Activated naive CD8-positive, alpha-beta T cell treated with anti-CD3 and anti-CD28 coated beads, Interleukin-2, amount 10 ng/mL, durations not matched to agents 7 days and 5 days (primary cell): ENCODE measurements at regions not wholly inside any gene's neighbourhood (a gene's known extent, or its start where the extent isn't known, plus 50 kb on each side); places are given as distances from the start of the nearest gene placed in this dataset.
"Not testable (repeated sequence)": the region's sequence is repeated elsewhere in the genome, so short reads cannot be mapped to it uniquely, and the experiment has no call there.

Source experiments
- ATAC-seq: fragments of 150-1000 bp; cut with Tn5 transposase; one replicate; pipeline ENCODE4 v1.10.0; 2021; ENCODE audit warnings: low read depth, moderate library complexity
- POLR2A ChIA-PET: fragments of 350-600 bp; sonication (Branson Sonifier 250); formaldehyde crosslinking; loops from one replicate; lab custom pipeline; 2021; ENCODE audit warnings: antibody characterized with exemption; lab: Charles Lee
- DNase-seq: peaks from one replicate; pipeline ENCODE4 v3.0.0; 2021
- H3K27ac Mint-ChIP-seq: one replicate; pipeline ENCODE4 v1.8.0; 2022; ENCODE audit warnings: mild to moderate bottlenecking, mixed read lengths
- H3K27me3 Mint-ChIP-seq: one replicate; pipeline ENCODE4 v1.8.0; 2022; ENCODE audit warnings: mild to moderate bottlenecking, moderate library complexity, mixed read lengths
- H3K36me3 Mint-ChIP-seq: one replicate; pipeline ENCODE4 v1.8.0; 2021; ENCODE audit warnings: mild to moderate bottlenecking, mixed read lengths
- H3K4me1 Mint-ChIP-seq: one replicate; pipeline ENCODE4 v1.8.0; 2021; ENCODE audit warnings: mixed read lengths
- H3K4me3 Mint-ChIP-seq: one replicate; pipeline ENCODE4 v1.8.0; 2022; ENCODE audit warnings: mild to moderate bottlenecking, moderate library complexity, mixed read lengths
- H3K9me3 Mint-ChIP-seq: one replicate; pipeline ENCODE4 v1.8.0; 2021; ENCODE audit warnings: mixed read lengths

DNA sequence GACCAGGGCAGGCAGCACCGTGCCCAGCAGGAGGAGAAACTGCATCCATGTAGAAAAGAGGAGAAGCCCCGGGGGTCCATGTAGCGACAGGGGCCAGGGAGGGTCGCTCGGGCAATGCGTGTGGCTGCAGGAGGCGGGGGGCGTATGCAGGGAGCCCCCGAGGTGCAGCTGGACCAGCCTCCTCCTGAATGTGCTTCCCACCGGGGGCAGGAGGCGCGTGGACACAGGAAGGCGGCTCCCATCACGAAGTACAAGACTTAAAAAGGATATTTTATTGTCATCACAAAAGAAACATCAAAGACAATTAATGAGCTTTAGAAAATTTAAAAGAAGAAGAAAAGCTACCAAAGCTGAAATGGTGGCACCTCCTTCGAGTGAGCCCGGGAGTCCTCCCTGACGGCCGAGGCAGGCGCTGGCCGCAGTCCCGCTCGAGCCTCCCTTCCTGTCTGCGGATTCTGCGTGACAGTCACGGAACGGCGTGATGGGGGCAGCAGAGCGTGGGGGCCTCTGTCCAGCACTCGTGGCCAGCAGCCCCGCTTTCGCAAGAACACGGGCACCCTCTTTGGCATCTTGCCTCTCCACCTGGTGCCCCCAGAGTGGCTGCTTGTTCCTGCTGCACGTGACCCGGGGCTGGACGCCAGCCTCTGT, 238.0 kb downstream of the TMEM121 start:
- H3K9me3 Mint-ChIP-seq, H3K27ac Mint-ChIP-seq, H3K36me3 Mint-ChIP-seq, H3K4me1 Mint-ChIP-seq, H3K4me3 Mint-ChIP-seq, POLR2A ChIA-PET, ATAC-seq, H3K27me3 Mint-ChIP-seq: not testable (repeated sequence)
- DNase-seq, result peak; percentile 25

GRCh38 chr14:105765072-105765825, 238.9 kb downstream of the TMEM121 start:
- H3K9me3 Mint-ChIP-seq, POLR2A ChIA-PET, ATAC-seq, H3K27ac Mint-ChIP-seq, H3K4me3 Mint-ChIP-seq, H3K36me3 Mint-ChIP-seq, DNase-seq, H3K4me1 Mint-ChIP-seq, H3K27me3 Mint-ChIP-seq: not testable (repeated sequence)

GRCh38 chr14:105765893-105766614, 239.7 kb downstream of the TMEM121 start:
- Mint-ChIP-seq H3K4me1 (no peaks in the 10 kb centered on the region), H3K27ac (no peak overlapping the region), H3K9me3 (no peaks in the 10 kb centered on the region), H3K27me3 (no peaks in the 10 kb centered on the region), H3K4me3 (no peak overlapping the region), H3K36me3 (no peaks in the 10 kb centered on the region)
- ATAC-seq, result no peak
- POLR2A ChIA-PET, result no interaction called here
- DNase-seq, result no peak

DNA sequence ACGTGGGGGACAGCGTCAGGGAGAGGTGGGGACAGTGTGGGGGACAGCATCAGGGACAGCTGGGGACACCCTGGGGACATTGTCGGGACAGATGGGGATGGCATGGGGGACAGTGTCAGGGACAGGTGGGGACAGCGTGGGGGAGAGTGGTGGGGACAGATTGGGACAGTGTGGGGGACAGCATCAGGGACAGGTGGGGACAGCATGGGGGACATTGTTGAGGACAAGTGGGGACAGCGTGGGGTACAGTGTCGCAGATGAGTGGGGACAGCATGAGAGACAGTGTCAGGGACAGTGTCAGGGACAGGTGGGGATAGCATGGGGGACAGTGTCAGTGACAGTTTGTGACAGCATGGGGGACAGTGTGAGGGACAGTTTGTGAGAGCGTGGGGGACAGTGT, 240.9 kb downstream of the TMEM121 start:
- no peaks in the 10 kb centered on the region for H3K9me3 Mint-ChIP-seq
- H3K27me3 Mint-ChIP-seq, result no peaks in the 10 kb centered on the region
- H3K4me1 Mint-ChIP-seq, result no peaks in the 10 kb centered on the region
- POLR2A ChIA-PET, result no interaction called here
- H3K4me3 Mint-ChIP-seq, result no peak overlapping the region
- no peak for DNase-seq
- ATAC-seq, result no peak
- no peaks in the 10 kb centered on the region for H3K36me3 Mint-ChIP-seq
- H3K27ac Mint-ChIP-seq, result no peak overlapping the region

GRCh38 chr14:105768039-105768438, 241.7 kb downstream of the TMEM121 start:
- H3K27me3 Mint-ChIP-seq, POLR2A ChIA-PET, H3K9me3 Mint-ChIP-seq, H3K36me3 Mint-ChIP-seq, H3K4me1 Mint-ChIP-seq, ATAC-seq, H3K27ac Mint-ChIP-seq, H3K4me3 Mint-ChIP-seq, DNase-seq: not testable (repeated sequence)

- H3K27ac Mint-ChIP-seq, H3K4me3 Mint-ChIP-seq, POLR2A ChIA-PET, H3K36me3 Mint-ChIP-seq, H3K4me1 Mint-ChIP-seq, ATAC-seq, H3K9me3 Mint-ChIP-seq, H3K27me3 Mint-ChIP-seq, DNase-seq: not testable (repeated sequence)
Observed at GRCh38 chr14:105769061-105769730, 242.8 kb downstream of the TMEM121 start.

- ATAC-seq, POLR2A ChIA-PET: not testable (repeated sequence)
Observed at GRCh38 chr14:105770619-105771216, 244.3 kb downstream of the TMEM121 start.

DNA sequence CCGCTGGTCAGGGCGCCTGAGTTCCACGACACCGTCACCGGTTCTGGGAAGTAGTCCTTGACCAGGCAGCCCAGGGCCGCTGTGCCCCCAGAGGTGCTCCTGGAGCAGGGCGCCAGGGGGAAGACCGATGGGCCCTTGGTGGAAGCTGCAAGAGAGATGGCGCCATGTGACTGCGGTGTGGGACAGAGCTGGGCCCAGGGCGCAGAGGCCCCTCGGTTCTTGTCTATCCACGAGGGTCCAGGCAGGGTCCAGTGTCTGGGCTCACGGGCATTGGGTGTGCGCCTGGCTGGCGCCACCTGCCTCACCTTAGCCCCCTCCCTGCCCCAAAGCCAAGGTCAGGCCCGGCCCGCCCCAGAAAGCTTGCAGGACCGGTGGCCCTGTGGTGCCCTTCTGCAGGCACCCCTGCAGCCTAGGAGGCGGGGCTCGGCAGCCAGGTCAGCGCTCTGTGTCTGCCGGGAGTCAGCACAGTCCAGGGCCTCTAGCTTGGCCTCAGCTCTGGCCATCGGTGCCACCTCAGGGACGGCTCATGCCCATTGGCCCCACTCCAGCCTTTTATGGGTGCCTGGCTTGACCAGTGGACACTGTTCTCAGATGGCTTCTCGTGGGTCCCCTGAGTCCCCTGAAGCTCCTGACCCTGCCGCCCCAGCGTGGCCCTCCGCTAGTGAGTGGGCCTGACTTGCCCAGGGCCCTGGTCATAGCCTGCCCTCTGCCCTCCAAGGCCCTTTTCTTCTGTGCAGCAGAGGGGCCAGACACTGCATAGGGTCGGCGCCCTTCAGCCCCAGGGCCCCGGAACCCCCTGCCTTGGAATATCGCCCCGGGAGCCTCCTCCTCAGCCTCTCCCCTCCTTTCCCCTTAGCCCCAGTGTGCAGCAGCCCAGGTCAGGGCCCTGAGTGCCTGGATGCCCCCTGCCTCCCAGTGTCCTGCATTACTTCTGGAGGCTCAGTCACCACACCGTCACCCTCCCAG, 245.2 kb downstream of the TMEM121 start:
- H3K4me3 Mint-ChIP-seq, POLR2A ChIA-PET, ATAC-seq, H3K4me1 Mint-ChIP-seq, DNase-seq, H3K27ac Mint-ChIP-seq, H3K27me3 Mint-ChIP-seq, H3K9me3 Mint-ChIP-seq, H3K36me3 Mint-ChIP-seq: not testable (repeated sequence)

More at GRCh38 chr14:105770619-105771216, 244.3 kb downstream of the TMEM121 start:
- H3K27ac Mint-ChIP-seq, DNase-seq, H3K36me3 Mint-ChIP-seq, H3K4me3 Mint-ChIP-seq, H3K4me1 Mint-ChIP-seq, H3K27me3 Mint-ChIP-seq, H3K9me3 Mint-ChIP-seq: not testable (repeated sequence)

DNA sequence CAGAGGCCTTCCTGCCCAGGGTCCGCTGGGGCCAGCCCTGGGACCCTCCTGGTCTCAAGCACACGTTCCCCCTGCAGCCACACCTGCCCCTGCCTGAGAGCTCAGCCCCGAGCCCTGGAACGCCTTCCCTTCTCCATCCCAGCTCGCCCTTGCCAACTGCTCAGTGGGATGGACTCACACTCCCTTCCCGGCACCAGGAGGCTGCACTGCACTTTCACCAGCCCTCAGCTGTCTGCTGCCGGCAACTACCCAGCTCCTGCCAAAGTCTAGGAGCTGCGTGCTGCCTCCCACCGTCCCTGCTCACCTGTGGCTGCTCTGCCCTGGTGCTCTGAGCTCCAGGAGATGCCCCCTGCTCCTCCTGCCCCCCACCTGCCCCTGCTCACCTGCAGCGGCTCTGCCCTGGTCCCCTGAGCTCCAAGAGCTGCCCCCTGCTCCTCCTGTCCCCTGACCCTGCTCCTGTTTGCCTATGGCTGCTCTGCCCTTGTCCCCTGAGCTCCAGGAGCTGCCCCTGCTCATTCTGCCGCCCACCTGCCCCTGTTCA, 246.4 kb downstream of the TMEM121 start:
- H3K4me3 Mint-ChIP-seq, H3K36me3 Mint-ChIP-seq, DNase-seq, H3K27ac Mint-ChIP-seq, ATAC-seq, H3K4me1 Mint-ChIP-seq, POLR2A ChIA-PET, H3K9me3 Mint-ChIP-seq, H3K27me3 Mint-ChIP-seq: not testable (repeated sequence)

GRCh38 chr14:105773584-105773983, 247.2 kb downstream of the TMEM121 start:
- no peak overlapping the region for H3K4me3 Mint-ChIP-seq
- no peak for ATAC-seq
- H3K9me3 Mint-ChIP-seq, result peaks cover 3% of the 10 kb centered on the region
- no peaks in the 10 kb centered on the region for H3K4me1 Mint-ChIP-seq
- DNase-seq, result no peak
- POLR2A ChIA-PET, result no interaction called here
- H3K27me3 Mint-ChIP-seq, result peaks cover 2% of the 10 kb centered on the region
- H3K27ac Mint-ChIP-seq, result no peak overlapping the region
- H3K36me3 Mint-ChIP-seq, result no peaks in the 10 kb centered on the region

DNA sequence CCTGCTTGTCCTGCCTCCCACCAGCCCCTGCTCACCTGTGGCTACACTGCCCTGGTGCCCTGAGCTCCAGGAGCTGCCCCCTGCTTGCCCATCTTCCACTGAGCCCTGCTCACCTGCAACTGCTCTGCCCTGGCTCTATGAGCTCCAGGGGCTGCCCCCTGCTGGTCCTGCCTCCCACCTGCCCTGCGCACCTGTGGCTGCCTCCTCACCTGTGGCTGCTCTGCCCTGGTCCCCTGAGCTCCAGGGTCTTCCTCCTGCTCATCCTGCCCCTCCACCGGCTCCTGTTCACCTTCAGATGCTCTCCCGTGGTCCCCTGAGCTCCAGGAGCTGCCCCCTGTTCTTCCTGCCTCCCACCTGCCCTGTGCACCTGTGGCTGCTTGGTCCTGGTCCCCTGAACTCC, 247.6 kb downstream of the TMEM121 start:
- DNase-seq, result no peak

More for the DNA sequence above, 247.6 kb downstream of the TMEM121 start:
- Mint-ChIP-seq H3K4me1 (no peaks in the 10 kb centered on the region), H3K4me3 (no peak overlapping the region), H3K27ac (no peak overlapping the region), H3K9me3 (peaks cover 6% of the 10 kb centered on the region), H3K27me3 (peaks cover 2% of the 10 kb centered on the region), H3K36me3 (no peaks in the 10 kb centered on the region)
- POLR2A ChIA-PET, result no interaction called here
- no peak for ATAC-seq
